ENCODE measurements at regions not wholly inside any gene's neighbourhood (a gene's known extent, or its start where the extent isn't known, plus 50 kb on each side); places are given as distances from the start of the nearest gene placed in this dataset.

- TF ChIP-seq, protein P1, sequence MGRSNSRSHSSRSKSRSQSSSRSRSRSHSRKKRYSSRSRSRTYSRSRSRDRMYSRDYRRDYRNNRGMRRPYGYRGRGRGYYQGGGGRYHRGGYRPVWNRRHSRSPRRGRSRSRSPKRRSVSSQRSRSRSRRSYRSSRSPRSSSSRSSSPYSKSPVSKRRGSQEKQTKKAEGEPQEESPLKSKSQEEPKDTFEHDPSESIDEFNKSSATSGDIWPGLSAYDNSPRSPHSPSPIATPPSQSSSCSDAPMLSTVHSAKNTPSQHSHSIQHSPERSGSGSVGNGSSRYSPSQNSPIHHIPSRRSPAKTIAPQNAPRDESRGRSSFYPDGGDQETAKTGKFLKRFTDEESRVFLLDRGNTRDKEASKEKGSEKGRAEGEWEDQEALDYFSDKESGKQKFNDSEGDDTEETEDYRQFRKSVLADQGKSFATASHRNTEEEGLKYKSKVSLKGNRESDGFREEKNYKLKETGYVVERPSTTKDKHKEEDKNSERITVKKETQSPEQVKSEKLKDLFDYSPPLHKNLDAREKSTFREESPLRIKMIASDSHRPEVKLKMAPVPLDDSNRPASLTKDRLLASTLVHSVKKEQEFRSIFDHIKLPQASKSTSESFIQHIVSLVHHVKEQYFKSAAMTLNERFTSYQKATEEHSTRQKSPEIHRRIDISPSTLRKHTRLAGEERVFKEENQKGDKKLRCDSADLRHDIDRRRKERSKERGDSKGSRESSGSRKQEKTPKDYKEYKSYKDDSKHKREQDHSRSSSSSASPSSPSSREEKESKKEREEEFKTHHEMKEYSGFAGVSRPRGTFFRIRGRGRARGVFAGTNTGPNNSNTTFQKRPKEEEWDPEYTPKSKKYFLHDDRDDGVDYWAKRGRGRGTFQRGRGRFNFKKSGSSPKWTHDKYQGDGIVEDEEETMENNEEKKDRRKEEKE (IDR thresholded peaks at IDR 0.05): no peak
- TF ChIP-seq ZBED1 (IDR thresholded peaks at IDR 0.05; ENCODE audit: borderline replicate concordance): no peak
- no peak for TF ChIP-seq NBN (IDR thresholded peaks at IDR 0.05)
- no peak for TF ChIP-seq SREBF2 (IDR thresholded peaks at IDR 0.05; ENCODE audit: low read length)
- TF ChIP-seq JUNB (IDR thresholded peaks at IDR 0.05): no peak
- no peak for TF ChIP-seq BHLHE40 (IDR thresholded peaks at IDR 0.05; ENCODE audit: borderline replicate concordance in 1 of 2, low read depth in 2 of 2, low read length in 1 of 2)
- no peak for TF ChIP-seq YY1 (IDR thresholded peaks at IDR 0.05; ENCODE audit: low read depth, low read length)
- no peak for TF ChIP-seq SKIL (IDR thresholded peaks at IDR 0.05; ENCODE audit: low read depth, poor library complexity, severe bottlenecking)
- no peak for TF ChIP-seq JUND (IDR thresholded peaks at IDR 0.05; ENCODE audit: low read depth, low read length)
- no peak for TF ChIP-seq EP300 (IDR thresholded peaks at IDR 0.05; ENCODE audit: borderline replicate concordance in 1 of 2, control insufficient read depth in 1 of 2, low read depth in 2 of 2, low read length in 2 of 2)
- no peak for TF ChIP-seq HDGF (IDR thresholded peaks at IDR 0.05)
- no peak for TF ChIP-seq SUZ12 (IDR thresholded peaks at IDR 0.05; ENCODE audit: unreplicated experiment)
- TF ChIP-seq, protein P2, sequence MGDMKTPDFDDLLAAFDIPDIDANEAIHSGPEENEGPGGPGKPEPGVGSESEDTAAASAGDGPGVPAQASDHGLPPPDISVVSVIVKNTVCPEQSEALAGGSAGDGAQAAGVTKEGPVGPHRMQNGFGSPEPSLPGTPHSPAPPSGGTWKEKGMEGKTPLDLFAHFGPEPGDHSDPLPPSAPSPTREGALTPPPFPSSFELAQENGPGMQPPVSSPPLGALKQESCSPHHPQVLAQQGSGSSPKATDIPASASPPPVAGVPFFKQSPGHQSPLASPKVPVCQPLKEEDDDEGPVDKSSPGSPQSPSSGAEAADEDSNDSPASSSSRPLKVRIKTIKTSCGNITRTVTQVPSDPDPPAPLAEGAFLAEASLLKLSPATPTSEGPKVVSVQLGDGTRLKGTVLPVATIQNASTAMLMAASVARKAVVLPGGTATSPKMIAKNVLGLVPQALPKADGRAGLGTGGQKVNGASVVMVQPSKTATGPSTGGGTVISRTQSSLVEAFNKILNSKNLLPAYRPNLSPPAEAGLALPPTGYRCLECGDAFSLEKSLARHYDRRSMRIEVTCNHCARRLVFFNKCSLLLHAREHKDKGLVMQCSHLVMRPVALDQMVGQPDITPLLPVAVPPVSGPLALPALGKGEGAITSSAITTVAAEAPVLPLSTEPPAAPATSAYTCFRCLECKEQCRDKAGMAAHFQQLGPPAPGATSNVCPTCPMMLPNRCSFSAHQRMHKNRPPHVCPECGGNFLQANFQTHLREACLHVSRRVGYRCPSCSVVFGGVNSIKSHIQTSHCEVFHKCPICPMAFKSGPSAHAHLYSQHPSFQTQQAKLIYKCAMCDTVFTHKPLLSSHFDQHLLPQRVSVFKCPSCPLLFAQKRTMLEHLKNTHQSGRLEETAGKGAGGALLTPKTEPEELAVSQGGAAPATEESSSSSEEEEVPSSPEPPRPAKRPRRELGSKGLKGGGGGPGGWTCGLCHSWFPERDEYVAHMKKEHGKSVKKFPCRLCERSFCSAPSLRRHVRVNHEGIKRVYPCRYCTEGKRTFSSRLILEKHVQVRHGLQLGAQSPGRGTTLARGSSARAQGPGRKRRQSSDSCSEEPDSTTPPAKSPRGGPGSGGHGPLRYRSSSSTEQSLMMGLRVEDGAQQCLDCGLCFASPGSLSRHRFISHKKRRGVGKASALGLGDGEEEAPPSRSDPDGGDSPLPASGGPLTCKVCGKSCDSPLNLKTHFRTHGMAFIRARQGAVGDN (IDR thresholded peaks at IDR 0.05): no peak
- TF ChIP-seq POLR2A (IDR thresholded peaks at IDR 0.05; ENCODE audit: low read depth, low read length): no peak
- no peak for TF ChIP-seq DPF2 (IDR thresholded peaks at IDR 0.05)
- no peak for TF ChIP-seq POLR2AphosphoS5 (IDR thresholded peaks at IDR 0.05; ENCODE audit: low read length)
These were observed 316.2 kb downstream of the ETAA1 start (continued) for GRCh38 chr2:67713376-67713775.

All from GM12878 (cell line).